H1 (cell line): ENCODE measurements at regions not wholly inside any gene's neighbourhood (a gene's known extent, or its start where the extent isn't known, plus 50 kb on each side); places are given as distances from the start of the nearest gene placed in this dataset.

ENCODE experiments used
- NRF1 ChIP-seq: IDR thresholded peaks from 2 replicates; pipeline ENCODE4 v1.6.1; 2011; ENCODE audit warnings: mild to moderate bottlenecking, low read depth, low read length, improper control_type of control experiment
- POLR2A ChIP-seq, 2 experiments: IDR thresholded peaks; 1 replicate in 1 of 2; 2 replicates in 1 of 2; pipeline ENCODE4 v1.6.1; 2011; ENCODE audit warnings: low read depth in 2 of 2, low read length in 2 of 2, mild to moderate bottlenecking in 2 of 2; ENCODE audit errors: control extremely low read depth in 1 of 2
- POLR2AphosphoS5 ChIP-seq: IDR thresholded peaks from 2 replicates; pipeline ENCODE4 v1.6.1; 2011; ENCODE audit warnings: low read depth, low read length
- SIX5 ChIP-seq: IDR thresholded peaks from 2 replicates; pipeline ENCODE4 v1.6.1; 2011; ENCODE audit warnings: mild to moderate bottlenecking, low read depth, low read length
- TAF1 ChIP-seq: IDR thresholded peaks from 2 replicates; pipeline ENCODE4 v1.6.1; 2011; ENCODE audit warnings: mild to moderate bottlenecking, low read depth, low read length
- ZNF274 ChIP-seq: IDR thresholded peaks from 2 replicates; pipeline ENCODE4 v1.7.0; 2012; ENCODE audit warnings: low read length, borderline replicate concordance; ENCODE audit errors: extremely low read depth
- TF ChIP-seq, protein P1 (sequence below), 3 experiments: IDR thresholded peaks; 1 replicate in 2 of 3; 2 replicates in 1 of 3; pipeline versions ENCODE4 v1.5.1 to v1.6.1; 2011; ENCODE audit warnings: low read length in 3 of 3, mild to moderate bottlenecking in 3 of 3, inconsistent platforms in 2 of 3, low read depth in 1 of 3, moderate library complexity in 1 of 3; ENCODE audit not compliant: insufficient read depth in 1 of 3; ENCODE audit errors: control extremely low read depth in 1 of 3

DNA sequence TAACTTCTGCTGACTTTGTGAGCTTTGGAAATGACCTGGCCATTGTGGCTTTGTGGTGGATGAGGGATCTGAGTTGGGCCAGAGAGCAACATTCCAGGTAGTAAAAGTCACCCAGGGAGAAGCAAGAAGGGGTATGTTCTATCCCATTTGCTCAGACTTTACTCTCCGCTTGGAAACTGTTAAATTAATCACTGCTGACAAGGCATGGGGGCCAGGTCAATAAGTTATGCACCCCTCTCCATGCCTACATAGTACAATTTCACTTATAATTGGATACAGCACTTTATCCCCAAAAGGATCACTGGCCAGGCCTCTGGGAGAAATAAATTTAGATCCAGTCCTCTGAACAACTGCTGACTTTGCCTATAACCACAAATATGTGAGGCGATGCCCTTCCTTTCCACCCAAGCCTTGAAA, 92.1 kb downstream of the RPRM start:
- TF ChIP-seq POLR2AphosphoS5 (no peak), SIX5 (no peak), ZNF274 (no peak), TAF1 (no peak), POLR2A (IDR thresholded peaks at IDR 0.05; ENCODE audit: control extremely low read depth in 1 of 2, low read depth in 2 of 2, low read length in 2 of 2) (no peak), NRF1 (no peak)
- TF ChIP-seq, protein P1, sequence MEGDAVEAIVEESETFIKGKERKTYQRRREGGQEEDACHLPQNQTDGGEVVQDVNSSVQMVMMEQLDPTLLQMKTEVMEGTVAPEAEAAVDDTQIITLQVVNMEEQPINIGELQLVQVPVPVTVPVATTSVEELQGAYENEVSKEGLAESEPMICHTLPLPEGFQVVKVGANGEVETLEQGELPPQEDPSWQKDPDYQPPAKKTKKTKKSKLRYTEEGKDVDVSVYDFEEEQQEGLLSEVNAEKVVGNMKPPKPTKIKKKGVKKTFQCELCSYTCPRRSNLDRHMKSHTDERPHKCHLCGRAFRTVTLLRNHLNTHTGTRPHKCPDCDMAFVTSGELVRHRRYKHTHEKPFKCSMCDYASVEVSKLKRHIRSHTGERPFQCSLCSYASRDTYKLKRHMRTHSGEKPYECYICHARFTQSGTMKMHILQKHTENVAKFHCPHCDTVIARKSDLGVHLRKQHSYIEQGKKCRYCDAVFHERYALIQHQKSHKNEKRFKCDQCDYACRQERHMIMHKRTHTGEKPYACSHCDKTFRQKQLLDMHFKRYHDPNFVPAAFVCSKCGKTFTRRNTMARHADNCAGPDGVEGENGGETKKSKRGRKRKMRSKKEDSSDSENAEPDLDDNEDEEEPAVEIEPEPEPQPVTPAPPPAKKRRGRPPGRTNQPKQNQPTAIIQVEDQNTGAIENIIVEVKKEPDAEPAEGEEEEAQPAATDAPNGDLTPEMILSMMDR (IDR thresholded peaks at IDR 0.05; ENCODE audit: control extremely low read depth in 1 of 3, insufficient read depth in 1 of 3, low read depth in 1 of 3, low read length in 3 of 3), result no peak
